GM19452 (cell line): ENCODE measurements at regions not wholly inside any gene's neighbourhood (a gene's known extent, or its start where the extent isn't known, plus 50 kb on each side); places are given as distances from the start of the nearest gene placed in this dataset.
"Not testable (repeated sequence)": the region's sequence is repeated elsewhere in the genome, so short reads cannot be mapped to it uniquely, and the experiment has no call there.

ENCODE experiments used
- ATAC-seq: cut with Tn5 transposase; IDR thresholded peaks from one replicate; pipeline ENCODE4 v1.9.1; 2021; ENCODE audit not compliant: unreplicated experiment

GRCh38 chr13:65725006-65725405 is 1505.1 kb downstream of the PCDH9 start:
- no peak for ATAC-seq

GRCh38 chr13:65724226-65724625 is 1505.9 kb downstream of the PCDH9 start:
- no peak for ATAC-seq

- no peak for ATAC-seq
Observed at GRCh38 chr13:65722506-65722905, 1507.6 kb downstream of the PCDH9 start.

- no peak for ATAC-seq
Observed at GRCh38 chr13:65719831-65720230, 1510.3 kb downstream of the PCDH9 start.

GRCh38 chr13:65710514-65710913 is 1519.6 kb downstream of the PCDH9 start:
- no peak for ATAC-seq

- no peak for ATAC-seq
Observed at GRCh38 chr13:65697843-65698242, 1532.3 kb downstream of the PCDH9 start.

GRCh38 chr13:65679240-65679639 is 1550.9 kb downstream of the PCDH9 start:
- no peak for ATAC-seq

- ATAC-seq, result no peak
Observed at GRCh38 chr13:65677906-65678305, 1552.2 kb downstream of the PCDH9 start.

- not testable (repeated sequence) for ATAC-seq
Observed at GRCh38 chr13:65675383-65675782, 1554.8 kb downstream of the PCDH9 start.

GRCh38 chr13:65670014-65670625 is 1560.0 kb downstream of the PCDH9 start:
- no peak for ATAC-seq

GRCh38 chr13:65660731-65661130 is 1569.4 kb downstream of the PCDH9 start:
- no peak for ATAC-seq

- ATAC-seq, result no peak
Observed at GRCh38 chr13:65656740-65657329, 1573.3 kb downstream of the PCDH9 start.

- no peak for ATAC-seq
Observed at GRCh38 chr13:65653613-65654012, 1576.5 kb downstream of the PCDH9 start.

GRCh38 chr13:65650321-65650720 is 1579.8 kb downstream of the PCDH9 start:
- ATAC-seq, result no peak

- ATAC-seq, result no peak
Observed at GRCh38 chr13:65642996-65643395, 1587.1 kb downstream of the PCDH9 start.

- ATAC-seq, result no peak
Observed at GRCh38 chr13:65642301-65642700, 1587.8 kb downstream of the PCDH9 start.

GRCh38 chr13:65638572-65639168 is 1591.5 kb downstream of the PCDH9 start:
- ATAC-seq, result peak; percentile 86

- no peak for ATAC-seq
Observed at GRCh38 chr13:65633806-65634205, 1596.3 kb downstream of the PCDH9 start.

GRCh38 chr13:65631078-65631477 is 1599.1 kb downstream of the PCDH9 start:
- ATAC-seq, result no peak

GRCh38 chr13:65629926-65630325 is 1600.2 kb downstream of the PCDH9 start:
- no peak for ATAC-seq

GRCh38 chr13:65623148-65623547 is 1607.0 kb downstream of the PCDH9 start:
- no peak for ATAC-seq

- no peak for ATAC-seq
Observed at GRCh38 chr13:65615506-65615905, 1614.6 kb downstream of the PCDH9 start.

GRCh38 chr13:65613004-65613403 is 1617.1 kb downstream of the PCDH9 start:
- no peak for ATAC-seq
